ENCODE measurements at regions not wholly inside any gene's neighbourhood (a gene's known extent, or its start where the extent isn't known, plus 50 kb on each side); places are given as distances from the start of the nearest gene placed in this dataset.
"Not testable (repeated sequence)": the region's sequence is repeated elsewhere in the genome, so short reads cannot be mapped to it uniquely, and the experiment has no call there.

GRCh38 chr4:73340917-73341316 lies 63.2 kb upstream of the ALB start:
- Histone ChIP-seq H3K4me3 (no peak overlapping the region), H3K4me1 (ENCODE audit: low read depth) (no peaks in the 10 kb centered on the region), H3K27me3 (no peaks in the 10 kb centered on the region)

GRCh38 chr4:73335679-73336078 lies 68.4 kb upstream of the ALB start:
- H3K27ac ChIP-seq: no peak overlapping the region
- no peaks in the 10 kb centered on the region for H3K9me3 ChIP-seq (ENCODE audit: low read depth)
- TF ChIP-seq CTCF (IDR thresholded peaks at IDR 0.05; ENCODE audit: low read depth, low read length): no peak
- H3K4me3 ChIP-seq: no peak overlapping the region
- no peaks in the 10 kb centered on the region for H3K36me3 ChIP-seq
- no peaks in the 10 kb centered on the region for H3K27me3 ChIP-seq
- H3K4me1 ChIP-seq (ENCODE audit: low read depth): no peaks in the 10 kb centered on the region
- no peak for DNase-seq (ENCODE audit: low read depth in 1 of 2, low spot score in 1 of 2)

More at GRCh38 chr4:73340917-73341316, 63.2 kb upstream of the ALB start:
- Histone ChIP-seq H3K36me3 (no peaks in the 10 kb centered on the region), H3K9me3 (ENCODE audit: low read depth) (no peaks in the 10 kb centered on the region), H3K27ac (no peak overlapping the region)
- peak in 1 of 2 donors; percentile 1 for DNase-seq (ENCODE audit: low read depth in 1 of 2, low spot score in 1 of 2)
- TF ChIP-seq CTCF (IDR thresholded peaks at IDR 0.05; ENCODE audit: low read depth, low read length): no peak

- H3K27me3 ChIP-seq; H3K4me3 ChIP-seq; H3K9me3 ChIP-seq (ENCODE audit: low read depth); H3K4me1 ChIP-seq (ENCODE audit: low read depth); H3K27ac ChIP-seq; DNase-seq (ENCODE audit: low read depth in 1 of 2, low spot score in 1 of 2); H3K36me3 ChIP-seq: not testable (repeated sequence)
Observed at GRCh38 chr4:73332012-73332411, 72.1 kb upstream of the ALB start.

- Histone ChIP-seq H3K36me3 (no peaks in the 10 kb centered on the region), H3K27ac (no peak overlapping the region), H3K9me3 (ENCODE audit: low read depth) (no peaks in the 10 kb centered on the region), H3K4me1 (ENCODE audit: low read depth) (no peaks in the 10 kb centered on the region), H3K27me3 (no peaks in the 10 kb centered on the region), H3K4me3 (no peak overlapping the region)
- TF ChIP-seq CTCF (IDR thresholded peaks at IDR 0.05; ENCODE audit: low read depth, low read length): no peak
- no peak for DNase-seq (ENCODE audit: low read depth in 1 of 2, low spot score in 1 of 2)
Observed at GRCh38 chr4:73329300-73329699, 70.7 kb upstream of the ANKRD17 start.

GRCh38 chr4:73325776-73326175 lies 67.2 kb upstream of the ANKRD17 start:
- DNase-seq (ENCODE audit: low read depth in 1 of 2, low spot score in 1 of 2); H3K36me3 ChIP-seq; H3K4me1 ChIP-seq (ENCODE audit: low read depth); H3K27me3 ChIP-seq; H3K27ac ChIP-seq; H3K9me3 ChIP-seq (ENCODE audit: low read depth); H3K4me3 ChIP-seq: not testable (repeated sequence)

- no peak for DNase-seq (ENCODE audit: low read depth in 1 of 2, low spot score in 1 of 2)
- no peak for TF ChIP-seq CTCF (IDR thresholded peaks at IDR 0.05; ENCODE audit: low read depth, low read length)
- Histone ChIP-seq H3K4me1 (ENCODE audit: low read depth) (no peaks in the 10 kb centered on the region), H3K9me3 (ENCODE audit: low read depth) (no peaks in the 10 kb centered on the region), H3K4me3 (no peak overlapping the region), H3K36me3 (no peaks in the 10 kb centered on the region), H3K27me3 (no peaks in the 10 kb centered on the region), H3K27ac (no peak overlapping the region)
Observed at GRCh38 chr4:73317092-73317491, 58.5 kb upstream of the ANKRD17 start.

- DNase-seq (ENCODE audit: low read depth in 1 of 2, low spot score in 1 of 2): peak in 1 of 2 donors; percentile 11
- H3K4me3 ChIP-seq: no peak overlapping the region
Observed at GRCh38 chr4:73315091-73315490, 56.5 kb upstream of the ANKRD17 start.

More at GRCh38 chr4:73315091-73315490, 56.5 kb upstream of the ANKRD17 start:
- Histone ChIP-seq H3K36me3 (no peaks in the 10 kb centered on the region), H3K27ac (no peak overlapping the region), H3K27me3 (no peaks in the 10 kb centered on the region), H3K9me3 (ENCODE audit: low read depth) (no peaks in the 10 kb centered on the region), H3K4me1 (ENCODE audit: low read depth) (no peaks in the 10 kb centered on the region)
- no peak for TF ChIP-seq CTCF (IDR thresholded peaks at IDR 0.05; ENCODE audit: low read depth, low read length)

Measured in cardiac muscle cell (in vitro differentiated cells and primary cell).